HT1080 (cell line): ENCODE measurements at regions not wholly inside any gene's neighbourhood (a gene's known extent, or its start where the extent isn't known, plus 50 kb on each side); places are given as distances from the start of the nearest gene placed in this dataset.
"Not testable (repeated sequence)": the region's sequence is repeated elsewhere in the genome, so short reads cannot be mapped to it uniquely, and the experiment has no call there.

Experiments used
- DNase-seq: peaks from one replicate; pipeline ENCODE4 v3.0.0-alpha.2; 2015; ENCODE audit warnings: low read depth

- DNase-seq, result no peak
These were observed 445.3 kb upstream of the CCDC54 start for GRCh38 chr3:106931904-106932303.

- no peak for DNase-seq
These were observed 440.9 kb upstream of the CCDC54 start for GRCh38 chr3:106936337-106936736.

GRCh38 chr3:106942051-106942450, 435.2 kb upstream of the CCDC54 start:
- no peak for DNase-seq

GRCh38 chr3:106943071-106943470, 434.2 kb upstream of the CCDC54 start:
- DNase-seq, result no peak

- no peak for DNase-seq
These were observed 431.8 kb upstream of the CCDC54 start for GRCh38 chr3:106945435-106945834.

GRCh38 chr3:106946866-106947265, 430.4 kb upstream of the CCDC54 start:
- no peak for DNase-seq

- DNase-seq, result no peak
These were observed 420.2 kb upstream of the CCDC54 start for GRCh38 chr3:106957029-106957428.

GRCh38 chr3:106962993-106963392, 414.2 kb upstream of the CCDC54 start:
- no peak for DNase-seq

GRCh38 chr3:106963442-106963841, 413.8 kb upstream of the CCDC54 start:
- DNase-seq, result no peak

- DNase-seq, result no peak
These were observed 411.9 kb upstream of the CCDC54 start for GRCh38 chr3:106965307-106965706.

GRCh38 chr3:106969596-106969995, 407.6 kb upstream of the CCDC54 start:
- DNase-seq, result no peak

GRCh38 chr3:106981392-106981791, 395.8 kb upstream of the CCDC54 start:
- DNase-seq, result no peak

GRCh38 chr3:106985721-106986120, 391.5 kb upstream of the CCDC54 start:
- no peak for DNase-seq

- DNase-seq, result not testable (repeated sequence)
These were observed 378.2 kb upstream of the CCDC54 start for GRCh38 chr3:106998841-106999682.

GRCh38 chr3:107001635-107002034, 375.6 kb upstream of the CCDC54 start:
- no peak for DNase-seq

GRCh38 chr3:107005352-107005751, 371.9 kb upstream of the CCDC54 start:
- not testable (repeated sequence) for DNase-seq

- DNase-seq, result no peak
These were observed 369.0 kb upstream of the CCDC54 start for GRCh38 chr3:107008213-107008612.

- DNase-seq, result no peak
These were observed 363.6 kb upstream of the CCDC54 start for GRCh38 chr3:107013641-107014040.

GRCh38 chr3:107024551-107025026, 352.6 kb upstream of the CCDC54 start:
- DNase-seq, result no peak

- DNase-seq, result no peak
These were observed 351.3 kb upstream of the CCDC54 start for GRCh38 chr3:107025961-107026360.

- DNase-seq, result no peak
These were observed 349.2 kb upstream of the CCDC54 start for GRCh38 chr3:107028086-107028485.

GRCh38 chr3:107028626-107029025, 348.6 kb upstream of the CCDC54 start:
- no peak for DNase-seq

- DNase-seq, result no peak
These were observed 345.1 kb upstream of the CCDC54 start for GRCh38 chr3:107032111-107032510.
